T-cell (primary cell): ENCODE measurements at regions not wholly inside any gene's neighbourhood (a gene's known extent, or its start where the extent isn't known, plus 50 kb on each side); places are given as distances from the start of the nearest gene placed in this dataset.

Experiments
- ATAC-seq, 4 experiments: fragments of 200-7000 bp in 3 of 4; fragments of 150-1000 bp in 1 of 4; cut with Tn5 transposase; replicated peaks in 1 of 4; 1 replicate in 3 of 4; 2 replicates in 1 of 4; pipeline ENCODE4 v1.10.0; 2021; ENCODE audit warnings: moderate library complexity in 3 of 4, mild to moderate bottlenecking in 2 of 4, moderate number of reproducible peaks in 1 of 4
- CTCF ChIA-PET, 2 donors: fragments of 300-600 bp; sonication (Branson Sonifier 250); formaldehyde crosslinking; loops; one replicate each; lab custom pipeline; 2022; ENCODE audit warnings: antibody characterized with exemption in 2 of 2; lab: Charles Lee
- POLR2A ChIA-PET, 2 donors: fragments of 300-600 bp; sonication (Branson Sonifier 250); formaldehyde crosslinking; loops; one replicate each; lab custom pipeline; 2022; ENCODE audit warnings: antibody characterized with exemption in 2 of 2; lab: Charles Lee
- DNase-seq, 35 experiments: peaks; one replicate each; pipeline versions ENCODE4 v3.0.0 to v3.0.0-alpha.2; 2013 to 2023
- H3K27ac ChIP-seq: one replicate; pipeline ENCODE4 v1.5.1; 2013; ENCODE audit warnings: low read length
- H3K27me3 ChIP-seq, 2 experiments: replicated peaks in 1 of 2; 1 replicate in 1 of 2; 2 replicates in 1 of 2; pipeline versions ENCODE4 v1.6.1 to v1.7.0; 2013; ENCODE audit warnings: low read length in 1 of 2, mixed read lengths in 1 of 2; ENCODE audit not compliant: control insufficient read depth in 2 of 2, insufficient read depth in 2 of 2; ENCODE audit errors: extremely low read depth in 1 of 2
- H3K36me3 ChIP-seq, 2 donors: 1 replicate in 1 of 2; 2 replicates in 1 of 2; pipeline versions ENCODE4 v1.6.1 to v1.7.0; 2013; ENCODE audit warnings: low read length in 1 of 2; ENCODE audit not compliant: control insufficient read depth in 2 of 2, insufficient read depth in 1 of 2; ENCODE audit errors: extremely low read depth in 1 of 2
- H3K4me1 ChIP-seq, 2 experiments: 1 replicate in 1 of 2; 2 replicates in 1 of 2; pipeline versions ENCODE4 v1.6.1 to v1.7.0; 2013; ENCODE audit warnings: low read length in 2 of 2, mixed read lengths in 1 of 2; ENCODE audit not compliant: insufficient read depth in 2 of 2, control insufficient read depth in 1 of 2; ENCODE audit errors: extremely low read depth in 1 of 2
- H3K4me3 ChIP-seq, 2 donors: 1 replicate in 1 of 2; 2 replicates in 1 of 2; pipeline versions ENCODE4 v1.5.1 to v1.7.0; 2013; ENCODE audit warnings: mild to moderate bottlenecking in 2 of 2, low read length in 1 of 2, moderate library complexity in 1 of 2; ENCODE audit not compliant: control insufficient read depth in 1 of 2; ENCODE audit errors: extremely low read depth in 1 of 2
- H3K9me3 ChIP-seq: 2 replicates; pipeline ENCODE4 v1.7.0; 2013
- H3K27ac Mint-ChIP-seq, 2 donors: one replicate each; pipeline ENCODE4 v1.8.0; 2020 to 2021; ENCODE audit warnings: mild to moderate bottlenecking in 2 of 2, mixed read lengths in 2 of 2
- H3K27me3 Mint-ChIP-seq, 2 donors: one replicate each; pipeline ENCODE4 v1.8.0; 2021 to 2022; ENCODE audit warnings: mixed read lengths in 2 of 2
- H3K36me3 Mint-ChIP-seq: one replicate; pipeline ENCODE4 v1.8.0; 2021; ENCODE audit warnings: mixed read lengths
- H3K4me1 Mint-ChIP-seq, 3 donors: one replicate each; pipeline ENCODE4 v1.8.0; 2020 to 2022; ENCODE audit warnings: mixed read lengths in 3 of 3, mild to moderate bottlenecking in 1 of 3
- H3K4me3 Mint-ChIP-seq, 3 donors: one replicate each; pipeline ENCODE4 v1.8.0; 2020 to 2022; ENCODE audit warnings: mild to moderate bottlenecking in 3 of 3, mixed read lengths in 3 of 3, moderate library complexity in 3 of 3
- H3K9me3 Mint-ChIP-seq, 3 donors: one replicate each; pipeline ENCODE4 v1.8.0; 2020 to 2022; ENCODE audit warnings: mixed read lengths in 3 of 3
- WGBS: methylation state at CpG from one replicate; pipeline ENCODE4 v1.1.5; 2013; ENCODE audit warnings: missing lambda C conversion rate; ENCODE audit not compliant: insufficient coverage; 5-methylcytosine and 5-hydroxymethylcytosine counted together

- Histone ChIP-seq H3K4me3 (no peak overlapping the region), H3K4me1 (no peaks in the 10 kb centered on the region), H3K27ac (no peak overlapping the region), H3K9me3 (no peaks in the 10 kb centered on the region), H3K36me3 (no peaks in the 10 kb centered on the region), H3K27me3 (peaks cover 0 to 12% of the 10 kb centered on the region in 2 experiments)
- H3K27me3 Mint-ChIP-seq: peaks cover 27 to 43% of the 10 kb centered on the region in 2 donors
- ATAC-seq (no peak), DNase-seq (no peak)
- peaks cover 0 to 3% (median 0%) of the 10 kb centered on the region in 3 donors for H3K4me1 Mint-ChIP-seq
- ChIA-PET POLR2A (no interaction called here), CTCF (interaction anchor here in 1 of 2 donors (0.6 kb wide), 1 partner anchor 888 kb away, joined by 3 read pairs; no protein-coding TSS in a partner anchor)
- 94% methylated on average over 5 of the region's 9 CpGs for WGBS
- no peaks in the 10 kb centered on the region for H3K9me3 Mint-ChIP-seq
- no peak overlapping the region for H3K27ac Mint-ChIP-seq
- no peaks in the 10 kb centered on the region for H3K36me3 Mint-ChIP-seq
- H3K4me3 Mint-ChIP-seq: no peak overlapping the region
These were observed 446.6 kb upstream of the HNRNPA3 start for GRCh38 chr2:176766005-176766404.

GRCh38 chr2:176768185-176768584 is 444.4 kb upstream of the HNRNPA3 start:
- Mint-ChIP-seq H3K4me1 (peaks cover 0 to 3% (median 0%) of the 10 kb centered on the region in 3 donors), H3K9me3 (peaks cover 0 to 10% (median 5%) of the 10 kb centered on the region in 3 donors), H3K36me3 (peaks cover 6% of the 10 kb centered on the region), H3K27me3 (peaks cover 24 to 37% of the 10 kb centered on the region in 2 donors), H3K4me3 (no peak overlapping the region), H3K27ac (no peak overlapping the region)
- POLR2A ChIA-PET: no interaction called here
- ATAC-seq: no peak
- Histone ChIP-seq H3K9me3 (no peaks in the 10 kb centered on the region), H3K4me3 (no peak overlapping the region), H3K27me3 (peaks cover 0 to 16% of the 10 kb centered on the region in 2 experiments), H3K4me1 (no peaks in the 10 kb centered on the region), H3K27ac (no peak overlapping the region), H3K36me3 (no peaks in the 10 kb centered on the region)
- no CpG with 5 or more reads among the region's 1 CpG for WGBS
- CTCF ChIA-PET: no interaction called here
- DNase-seq: no peak

DNA sequence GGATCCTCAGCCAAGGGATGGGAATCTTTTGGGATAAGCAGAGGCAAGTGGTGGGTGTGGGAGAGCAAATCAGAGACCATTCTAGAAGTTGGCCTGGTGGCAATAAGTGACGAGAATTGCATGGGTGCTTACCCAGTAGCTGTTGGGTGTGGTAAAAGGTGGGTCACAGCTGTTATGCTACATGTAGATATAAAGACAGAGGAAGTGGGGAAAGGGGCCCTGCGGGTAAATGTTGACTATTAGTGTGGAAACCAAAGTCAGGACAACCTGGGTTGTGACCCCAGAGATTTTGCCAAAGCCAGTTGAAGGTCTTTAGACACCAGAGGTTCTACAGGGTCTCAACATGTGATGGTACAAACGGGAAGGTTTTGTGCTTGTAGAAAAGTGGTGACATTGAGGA is 443.6 kb upstream of the HNRNPA3 start:
- CTCF ChIA-PET: interaction anchor here in 1 of 2 donors (0.5 kb wide), 1 partner anchor 675 kb away, joined by 3 read pairs; no protein-coding TSS in a partner anchor
- no peak for ATAC-seq
- POLR2A ChIA-PET: no interaction called here

GRCh38 chr2:176769499-176770370 is 442.9 kb upstream of the HNRNPA3 start:
- H3K27me3 Mint-ChIP-seq: peaks cover 18 to 25% of the 10 kb centered on the region in 2 donors
- WGBS: 100% methylated on average over 1 of the region's 6 CpGs
- peaks cover 0 to 18% of the 10 kb centered on the region in 2 experiments for H3K27me3 ChIP-seq
- no peak for DNase-seq
- H3K4me1 ChIP-seq: no peaks in the 10 kb centered on the region
- H3K36me3 ChIP-seq: no peaks in the 10 kb centered on the region
- ChIA-PET POLR2A (no interaction called here), CTCF (interaction anchor here in 1 of 2 donors (0.6 kb wide), 1 partner anchor 13 kb away, joined by 3 read pairs; no protein-coding TSS in a partner anchor)
- H3K27ac Mint-ChIP-seq: no peak overlapping the region
- peaks cover 0 to 3% (median 0%) of the 10 kb centered on the region in 3 donors for H3K4me1 Mint-ChIP-seq
- no peak for ATAC-seq
- no peak overlapping the region for H3K4me3 ChIP-seq
- peaks cover 6% of the 10 kb centered on the region for H3K36me3 Mint-ChIP-seq
- H3K4me3 Mint-ChIP-seq: no peak overlapping the region
- H3K9me3 Mint-ChIP-seq: peaks cover 0 to 20% (median 5%) of the 10 kb centered on the region in 3 donors
- no peaks in the 10 kb centered on the region for H3K9me3 ChIP-seq
- no peak overlapping the region for H3K27ac ChIP-seq

More for the DNA sequence above, 443.6 kb upstream of the HNRNPA3 start:
- peaks cover 0 to 3% (median 0%) of the 10 kb centered on the region in 3 donors for H3K4me1 Mint-ChIP-seq
- Histone ChIP-seq H3K4me1 (no peaks in the 10 kb centered on the region), H3K4me3 (no peak overlapping the region), H3K27me3 (peaks cover 0 to 18% of the 10 kb centered on the region in 2 experiments), H3K9me3 (no peaks in the 10 kb centered on the region), H3K36me3 (no peaks in the 10 kb centered on the region), H3K27ac (no peak overlapping the region)
- H3K27me3 Mint-ChIP-seq: peaks cover 22 to 31% of the 10 kb centered on the region in 2 donors
- H3K27ac Mint-ChIP-seq: no peak overlapping the region
- no peak overlapping the region for H3K4me3 Mint-ChIP-seq
- 27% methylated on average over 2 of the region's 3 CpGs for WGBS
- no peak for DNase-seq
- H3K36me3 Mint-ChIP-seq: peaks cover 6% of the 10 kb centered on the region
- peaks cover 0 to 19% (median 5%) of the 10 kb centered on the region in 3 donors for H3K9me3 Mint-ChIP-seq

DNA sequence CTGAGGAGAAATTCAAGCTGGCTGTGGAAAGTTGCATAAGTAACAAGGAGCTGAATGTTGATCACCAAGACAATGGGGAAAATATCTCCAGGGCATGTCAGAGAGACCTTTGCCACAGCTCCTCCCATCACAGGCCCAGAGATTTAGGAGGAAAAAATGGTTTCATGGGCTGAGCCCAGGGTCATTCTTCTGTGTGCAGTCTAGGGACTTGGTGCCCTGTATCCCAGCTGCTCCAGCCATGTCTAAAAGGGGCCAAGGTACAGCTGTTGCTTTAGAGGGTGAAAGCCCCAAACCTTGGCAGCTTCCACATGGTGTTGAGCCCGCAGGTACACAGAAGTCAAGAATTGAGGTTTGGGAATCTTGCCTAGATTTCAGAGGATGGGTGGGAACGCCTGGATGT is 439.8 kb upstream of the HNRNPA3 start:
- H3K4me3 Mint-ChIP-seq: no peak overlapping the region
- POLR2A ChIA-PET: no interaction called here
- Histone ChIP-seq H3K4me3 (no peak overlapping the region), H3K27me3 (peaks cover 0 to 6% of the 10 kb centered on the region in 2 experiments), H3K27ac (no peak overlapping the region), H3K36me3 (no peaks in the 10 kb centered on the region), H3K4me1 (no peaks in the 10 kb centered on the region), H3K9me3 (no peaks in the 10 kb centered on the region)
- 100% methylated on average over 1 of the region's 2 CpGs for WGBS
- no peak overlapping the region for H3K27ac Mint-ChIP-seq
- CTCF ChIA-PET: no interaction called here
- peaks cover 9 to 21% of the 10 kb centered on the region in 2 donors for H3K27me3 Mint-ChIP-seq
- peaks cover 0 to 3% (median 0%) of the 10 kb centered on the region in 3 donors for H3K4me1 Mint-ChIP-seq
- peaks cover 6% of the 10 kb centered on the region for H3K36me3 Mint-ChIP-seq
- DNase-seq: no peak
- ATAC-seq: no peak
- peaks cover 0 to 20% (median 5%) of the 10 kb centered on the region in 3 donors for H3K9me3 Mint-ChIP-seq

DNA sequence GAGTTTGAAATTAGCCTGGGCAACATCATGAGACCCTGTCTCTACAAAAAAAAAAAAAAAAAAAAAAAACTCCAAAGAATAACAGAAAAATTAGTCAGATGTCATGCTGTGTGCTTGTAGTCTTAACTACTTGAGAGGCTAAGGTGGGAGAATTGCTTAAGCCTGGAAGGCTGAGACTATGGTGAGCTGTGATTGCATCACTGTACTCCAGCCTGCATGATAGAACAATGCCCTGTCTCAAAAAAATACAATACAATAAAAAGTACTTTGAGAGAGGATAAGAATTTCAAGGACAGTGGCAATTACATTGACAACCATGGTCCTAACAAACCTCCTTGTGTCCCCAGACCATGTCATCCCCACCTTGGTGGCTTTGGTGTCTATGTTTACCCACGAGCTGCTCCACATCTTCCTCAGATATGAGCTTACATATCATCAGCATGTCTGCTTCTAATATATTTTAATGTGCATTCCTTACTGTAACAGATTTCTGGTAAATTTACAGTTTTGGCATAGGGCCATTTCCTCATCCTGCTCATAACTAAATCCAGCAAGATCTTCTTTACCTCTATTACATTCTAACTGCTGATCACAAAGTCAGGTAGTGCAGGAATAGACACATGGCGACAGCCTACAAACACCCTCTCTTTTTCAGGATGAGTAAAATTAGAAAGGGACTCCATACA is 437.7 kb upstream of the HNRNPA3 start:
- Mint-ChIP-seq H3K36me3 (peaks cover 6% of the 10 kb centered on the region), H3K9me3 (peaks cover 0 to 20% (median 6%) of the 10 kb centered on the region in 3 donors), H3K27me3 (peaks cover 5 to 11% of the 10 kb centered on the region in 2 donors), H3K4me1 (no peaks in the 10 kb centered on the region), H3K4me3 (no peak overlapping the region), H3K27ac (no peak overlapping the region)
- Histone ChIP-seq H3K36me3 (no peaks in the 10 kb centered on the region), H3K4me3 (no peak overlapping the region), H3K4me1 (no peaks in the 10 kb centered on the region), H3K9me3 (no peaks in the 10 kb centered on the region), H3K27ac (no peak overlapping the region), H3K27me3 (peaks cover 0 to 6% of the 10 kb centered on the region in 2 experiments)
- POLR2A ChIA-PET: interaction anchor here in 1 of 2 donors (0.5 kb wide), 1 partner anchor 284 kb away, joined by 4 read pairs; no protein-coding TSS in a partner anchor
- CTCF ChIA-PET: interaction anchor here (0.5 to 1.8 kb wide), 3 partner anchors 12 to 367 kb away, joined by 3 to 4 read pairs (median 4); no protein-coding TSS in a partner anchor
- DNase-seq (no peak), ATAC-seq (no peak)
- WGBS: 0% methylated on average over 1 of the region's 2 CpGs
